Pancreas (tissue), 10 donors: ENCODE measurements at regions not wholly inside any gene's neighbourhood (a gene's known extent, or its start where the extent isn't known, plus 50 kb on each side); places are given as distances from the start of the nearest gene placed in this dataset.

Experiments used
- ATAC-seq, 4 donors: fragments of 200-7000 bp; cut with Tn5 transposase; one replicate each; pipeline versions ENCODE4 v1.8.0 to v1.9.1; 2020; ENCODE audit warnings: mild to moderate bottlenecking in 4 of 4, moderate library complexity in 4 of 4
- DNase-seq, 6 donors: peaks; one replicate each; pipeline ENCODE4 v3.0.0-alpha.2; 2020
- FAIRE-seq: peaks from 2 replicates; lab custom pipeline; 2012; peaks lifted over from hg19 to GRCh38; lab: Jason Lieb, UNC
- H3K27ac ChIP-seq, 4 donors: fragments of 200-600 bp; sonication (generic); 1 replicate in 3 of 4; 2 replicates in 1 of 4; pipeline versions ENCODE4 v1.5.0 to v1.8.0; 2020
- H3K27me3 ChIP-seq, 4 donors: fragments of 200-600 bp; one replicate each; pipeline ENCODE4 v1.8.0; 2021
- H3K36me3 ChIP-seq, 3 donors: fragments of 200-600 bp; sonication (generic) in 1 of 3; one replicate each; pipeline versions ENCODE4 v1.5.0 to v1.8.0; 2020 to 2021
- H3K4me1 ChIP-seq, 3 donors: fragments of 200-600 bp; one replicate each; pipeline ENCODE4 v1.8.0; 2021
- H3K4me3 ChIP-seq, 4 donors: fragments of 200-600 bp; sonication (generic) in 2 of 4; one replicate each; pipeline versions ENCODE4 v1.5.0 to v1.8.0; 2020 to 2021
- H3K9me3 ChIP-seq, 4 donors: fragments of 200-600 bp; one replicate each; pipeline ENCODE4 v1.8.0; 2021
- WGBS, 2 donors: extraction: QIAGEN DNeasy Blood & Tissue Kit; methylation state at CpG; one replicate each; pipeline ENCODE4 v1.1.7; 2013; 5-methylcytosine and 5-hydroxymethylcytosine counted together
- intact Hi-C, 3 donors: fragments of 100-400 bp; cut with DNase I; formaldehyde crosslinking; loops; one replicate each; pipeline versions ENCODE4 v1.11.1 to v1.14.2; 2022
- TF ChIP-seq, protein P1 (sequence below), 4 donors: fragments of 200-600 bp; sonication (generic) in 3 of 4; IDR thresholded peaks; one replicate each; pipeline versions ENCODE4 v1.5.0 to v1.8.0; 2021; ENCODE audit warnings: antibody characterized with exemption in 4 of 4
- donor health status: healthy with polysubstance abuse.
- donor health status: DM: no; HTN: no; CAD: no; lungs with moderate emphysema.
- donor health status: DM: no; HTN: no; CAD: no.
- donor health status: control.
- donor health status: control.
- donor health status: Bipolar disorder and iron deficiency.
- donor health status: DM: yes; HTN: yes; CAD: no.
- donor health status: DM: no; HTN: no; CAD: no.
- donor health status: DM: no; HTN: no; CAD: no.
- donor health status: DM: yes; HTN: yes; CAD: no.

DNA sequence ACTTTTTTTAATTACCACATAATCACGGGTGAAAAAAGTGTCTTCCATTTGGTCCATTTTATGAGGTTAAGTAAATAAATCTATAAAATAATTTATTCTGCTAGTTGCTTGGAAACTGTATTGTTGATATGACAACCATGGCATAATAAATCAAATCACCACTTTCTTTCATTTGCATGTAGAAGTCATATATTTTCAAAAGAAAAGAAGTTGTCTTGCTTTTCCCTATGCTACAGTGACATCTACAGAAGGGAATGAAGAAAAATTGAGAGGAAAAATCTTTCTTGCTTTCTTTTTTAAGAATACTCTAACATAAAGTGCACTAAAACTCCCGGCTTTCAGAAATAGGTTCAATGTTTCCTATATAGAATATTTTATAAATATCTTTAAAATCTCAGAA is 228.5 kb downstream of the ZBBX start:
- ATAC-seq: no peak
- H3K9me3 ChIP-seq: no peaks in the 10 kb centered on the region
- no peak for DNase-seq
- no peak for FAIRE-seq
- no peak overlapping the region for H3K4me3 ChIP-seq
- no peaks in the 10 kb centered on the region for H3K4me1 ChIP-seq
- intact Hi-C loops: no loop called here
- TF ChIP-seq, protein P1, sequence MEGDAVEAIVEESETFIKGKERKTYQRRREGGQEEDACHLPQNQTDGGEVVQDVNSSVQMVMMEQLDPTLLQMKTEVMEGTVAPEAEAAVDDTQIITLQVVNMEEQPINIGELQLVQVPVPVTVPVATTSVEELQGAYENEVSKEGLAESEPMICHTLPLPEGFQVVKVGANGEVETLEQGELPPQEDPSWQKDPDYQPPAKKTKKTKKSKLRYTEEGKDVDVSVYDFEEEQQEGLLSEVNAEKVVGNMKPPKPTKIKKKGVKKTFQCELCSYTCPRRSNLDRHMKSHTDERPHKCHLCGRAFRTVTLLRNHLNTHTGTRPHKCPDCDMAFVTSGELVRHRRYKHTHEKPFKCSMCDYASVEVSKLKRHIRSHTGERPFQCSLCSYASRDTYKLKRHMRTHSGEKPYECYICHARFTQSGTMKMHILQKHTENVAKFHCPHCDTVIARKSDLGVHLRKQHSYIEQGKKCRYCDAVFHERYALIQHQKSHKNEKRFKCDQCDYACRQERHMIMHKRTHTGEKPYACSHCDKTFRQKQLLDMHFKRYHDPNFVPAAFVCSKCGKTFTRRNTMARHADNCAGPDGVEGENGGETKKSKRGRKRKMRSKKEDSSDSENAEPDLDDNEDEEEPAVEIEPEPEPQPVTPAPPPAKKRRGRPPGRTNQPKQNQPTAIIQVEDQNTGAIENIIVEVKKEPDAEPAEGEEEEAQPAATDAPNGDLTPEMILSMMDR (IDR thresholded peaks at IDR 0.05): no peak
- no peak overlapping the region for H3K27ac ChIP-seq
- no peaks in the 10 kb centered on the region for H3K27me3 ChIP-seq
- 41 to 75% methylated on average over 2 of the region's 2 CpGs for WGBS, 2 donors
- H3K36me3 ChIP-seq: no peaks in the 10 kb centered on the region

DNA sequence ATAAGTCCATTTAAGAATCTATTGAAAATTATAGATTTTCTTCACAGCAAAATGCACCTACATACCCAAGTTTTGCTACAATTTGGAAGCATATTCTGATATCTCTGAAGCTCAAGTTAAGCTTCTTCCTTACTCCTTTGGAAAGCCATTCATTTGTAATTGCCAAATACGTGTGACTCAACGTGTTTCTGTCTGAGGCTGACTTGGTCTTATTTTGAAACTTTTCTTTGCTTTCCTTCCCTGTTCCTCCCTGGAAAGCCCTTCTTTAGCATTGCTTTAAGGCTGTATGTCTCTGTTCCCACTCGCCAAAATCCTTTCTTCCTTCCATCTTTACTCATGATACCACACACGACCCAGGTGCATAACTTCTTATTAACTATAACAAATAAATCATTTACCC is 232.0 kb downstream of the ZBBX start:
- Histone ChIP-seq H3K27ac (no peak overlapping the region), H3K4me1 (no peaks in the 10 kb centered on the region), H3K27me3 (no peaks in the 10 kb centered on the region), H3K4me3 (no peak overlapping the region), H3K9me3 (no peaks in the 10 kb centered on the region), H3K36me3 (no peaks in the 10 kb centered on the region)
- TF ChIP-seq, protein P1 (IDR thresholded peaks at IDR 0.05): no peak
- DNase-seq (no peak), FAIRE-seq (no peak), ATAC-seq (no peak)
- intact Hi-C loops: no loop called here
- WGBS, 2 donors: 48 to 65% methylated on average over 4 of the region's 4 CpGs

DNA sequence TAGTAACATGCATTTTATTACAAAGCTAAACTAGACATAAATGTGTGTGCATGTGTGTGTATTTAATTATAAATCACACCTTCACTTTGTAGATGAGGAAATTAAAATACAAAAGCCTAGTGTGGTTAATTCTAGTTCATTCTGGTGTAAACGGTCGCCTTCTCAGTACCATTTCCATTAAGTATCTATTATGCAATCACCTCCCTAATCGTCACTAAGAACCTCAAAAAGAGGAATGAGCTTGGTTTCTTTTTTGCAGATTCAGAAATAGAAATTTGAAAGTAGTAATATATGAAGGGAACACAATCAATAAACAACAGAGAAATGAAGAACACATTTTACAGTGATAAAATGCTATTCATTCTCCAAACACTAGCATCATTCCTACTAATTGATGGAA is 233.2 kb downstream of the ZBBX start:
- Histone ChIP-seq H3K9me3 (no peaks in the 10 kb centered on the region), H3K4me1 (no peaks in the 10 kb centered on the region), H3K27ac (no peak overlapping the region), H3K4me3 (no peak overlapping the region), H3K27me3 (no peaks in the 10 kb centered on the region), H3K36me3 (no peaks in the 10 kb centered on the region)
- TF ChIP-seq, protein P1 (IDR thresholded peaks at IDR 0.05): no peak
- no peak for DNase-seq
- WGBS, 2 donors: 72 to 84% methylated on average over 3 of the region's 3 CpGs
- intact Hi-C loops: no loop called here
- no peak for ATAC-seq
- no peak for FAIRE-seq

DNA sequence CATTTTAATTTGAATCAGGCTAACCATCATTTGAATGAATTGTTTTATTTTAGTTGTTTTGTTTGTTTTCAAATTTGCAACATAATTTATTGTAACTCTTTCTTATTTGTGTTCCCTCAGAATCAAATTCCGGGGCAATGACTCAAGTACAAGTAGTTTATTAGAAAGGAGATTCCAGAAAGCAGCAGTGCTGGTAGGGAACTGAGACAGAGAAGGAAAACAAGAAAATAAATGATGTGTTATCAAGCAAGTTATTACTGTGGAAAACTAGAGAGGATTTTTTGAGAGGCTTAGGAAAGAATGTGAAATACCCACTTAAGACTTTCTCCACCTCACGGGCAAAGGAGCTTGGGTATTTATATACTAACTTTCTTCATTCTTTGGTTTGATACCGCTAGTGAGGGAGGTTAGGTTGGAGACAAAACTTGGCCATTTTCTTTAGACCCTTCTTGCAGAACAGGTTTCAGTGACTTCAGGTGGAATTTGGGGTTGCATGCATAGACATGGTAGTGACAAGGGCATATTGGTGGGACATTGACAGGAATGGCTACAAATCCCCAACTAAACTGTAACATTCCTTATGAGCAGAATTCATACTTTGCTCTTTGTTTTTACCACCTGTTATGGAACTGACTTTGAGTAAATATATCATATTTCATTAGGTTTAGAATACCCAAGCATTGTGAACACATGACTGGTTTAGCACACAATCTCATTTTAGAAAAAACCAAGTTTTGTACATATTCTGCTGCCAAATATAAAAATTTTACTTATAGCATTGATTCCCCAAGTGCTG is 254.3 kb downstream of the ZBBX start:
- TF ChIP-seq, protein P1 (IDR thresholded peaks at IDR 0.05): no peak
- no peaks in the 10 kb centered on the region for H3K36me3 ChIP-seq
- WGBS, 2 donors: 89 to 94% methylated on average over 3 of the region's 3 CpGs
- FAIRE-seq: no peak
- intact Hi-C loops: no loop called here
- ATAC-seq: no peak
- no peak overlapping the region for H3K4me3 ChIP-seq
- H3K4me1 ChIP-seq: no peaks in the 10 kb centered on the region
- no peaks in the 10 kb centered on the region for H3K27me3 ChIP-seq
- no peaks in the 10 kb centered on the region for H3K9me3 ChIP-seq
- no peak for DNase-seq
- H3K27ac ChIP-seq: no peak overlapping the region

DNA sequence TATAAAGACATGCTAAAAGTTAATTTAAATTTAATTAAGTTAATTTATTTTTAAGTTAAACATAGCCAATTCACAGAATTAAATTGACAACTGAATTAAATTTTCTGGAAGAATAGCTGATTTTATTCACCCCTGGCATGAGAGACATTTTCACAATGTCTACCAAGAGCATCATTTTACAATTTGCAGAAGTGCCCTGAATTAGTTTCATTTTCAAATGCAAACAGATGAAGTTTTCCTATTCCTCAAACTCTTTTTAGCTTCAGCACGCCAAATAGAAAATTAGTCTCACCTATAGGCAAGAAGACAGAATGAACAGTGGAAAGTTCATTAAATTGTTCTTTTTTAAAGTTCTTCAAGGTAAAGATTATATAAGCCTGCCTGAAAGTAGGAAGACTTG is 259.3 kb downstream of the ZBBX start:
- no peak overlapping the region for H3K4me3 ChIP-seq
- ATAC-seq: no peak
- H3K9me3 ChIP-seq: no peaks in the 10 kb centered on the region
- 73 to 84% methylated on average over 1 of the region's 1 CpG for WGBS, 2 donors
- no peaks in the 10 kb centered on the region for H3K36me3 ChIP-seq
- TF ChIP-seq, protein P1 (IDR thresholded peaks at IDR 0.05): no peak
- no peak overlapping the region for H3K27ac ChIP-seq
- intact Hi-C loops: no loop called here
- peaks cover 0 to 3% (median 0%) of the 10 kb centered on the region in 3 donors for H3K4me1 ChIP-seq
- no peak for FAIRE-seq
- no peaks in the 10 kb centered on the region for H3K27me3 ChIP-seq
- DNase-seq: no peak
